NCI-H446 (cell line): ENCODE measurements at regions not wholly inside any gene's neighbourhood (a gene's known extent, or its start where the extent isn't known, plus 50 kb on each side); places are given as distances from the start of the nearest gene placed in this dataset.

Source experiments
- DNase-seq, 2 experiments: peaks; one replicate each; lab custom pipeline; 2025; lab: John Stamatoyannopoulos, UW

DNA sequence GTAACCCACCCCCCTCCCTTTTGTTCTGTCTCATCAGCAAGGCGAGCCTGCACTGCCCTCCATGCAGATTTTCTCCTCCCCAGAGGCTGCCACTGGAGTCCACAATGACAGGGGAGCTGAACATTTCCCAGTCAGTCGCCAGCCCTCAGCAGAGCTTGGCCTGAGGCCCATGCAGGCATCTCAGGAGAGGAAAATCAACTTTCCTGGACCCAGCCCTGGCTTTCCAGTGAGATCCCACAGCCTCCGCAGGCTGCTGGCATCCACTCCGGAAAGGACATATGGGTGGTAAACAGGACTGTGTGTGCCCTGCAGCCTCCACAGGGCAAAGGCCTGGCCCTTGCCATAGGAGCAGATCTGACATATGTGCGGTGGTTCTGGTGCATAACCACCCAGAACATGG lies 253.8 kb downstream of the TNS1 start:
- DNase-seq, result peak; percentile 53 to 92

DNA sequence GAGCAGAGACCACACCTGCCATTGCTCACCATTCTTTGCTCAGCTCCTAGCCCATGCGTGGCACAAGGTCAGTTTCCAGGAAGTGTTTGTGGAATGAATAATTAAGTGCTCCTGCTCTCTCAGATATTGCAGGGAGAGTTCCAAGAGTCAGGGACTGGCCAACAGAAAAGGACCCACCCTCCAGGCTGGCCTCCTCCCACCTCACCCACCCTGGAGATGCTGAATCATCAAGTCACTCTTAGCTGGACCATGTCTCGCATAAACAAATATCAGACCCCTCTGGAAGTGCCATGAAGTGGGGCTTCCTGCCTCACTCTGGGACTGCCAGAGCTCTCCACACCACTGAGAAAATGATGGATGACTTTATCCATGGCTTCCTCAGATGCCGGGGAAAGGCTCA lies 256.0 kb downstream of the TNS1 start:
- DNase-seq, result no peak

GRCh38 chr2:217743966-217744761 lies 258.6 kb downstream of the TNS1 start:
- peak; percentile 88 to 96 for DNase-seq

- no peak for DNase-seq
Measured at GRCh38 chr2:217743407-217743806, 259.4 kb downstream of the TNS1 start.

GRCh38 chr2:217742841-217743240 lies 260.0 kb downstream of the TNS1 start:
- no peak for DNase-seq

DNA sequence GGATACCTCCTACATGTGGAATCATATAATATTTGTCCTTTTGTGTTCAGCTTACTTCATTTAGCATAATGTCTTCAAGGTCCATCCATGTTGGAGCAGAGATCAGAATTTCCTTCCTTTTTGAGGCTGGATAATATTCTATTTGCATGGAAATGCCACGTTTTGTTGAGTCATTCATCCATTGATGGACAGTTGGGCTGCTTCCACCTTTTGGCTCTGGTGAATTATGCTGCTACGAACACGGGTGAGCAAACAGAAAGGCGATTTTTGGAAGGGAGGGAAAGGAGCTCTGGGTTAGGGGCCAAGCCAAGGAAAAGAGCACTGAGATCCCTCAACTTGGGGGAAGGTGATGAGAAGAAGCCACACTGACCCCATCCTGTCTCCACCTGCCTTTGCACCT lies 260.5 kb downstream of the TNS1 start:
- peak; percentile 40 to 57 for DNase-seq

GRCh38 chr2:217741381-217741955 lies 261.3 kb downstream of the TNS1 start:
- no peak for DNase-seq

DNA sequence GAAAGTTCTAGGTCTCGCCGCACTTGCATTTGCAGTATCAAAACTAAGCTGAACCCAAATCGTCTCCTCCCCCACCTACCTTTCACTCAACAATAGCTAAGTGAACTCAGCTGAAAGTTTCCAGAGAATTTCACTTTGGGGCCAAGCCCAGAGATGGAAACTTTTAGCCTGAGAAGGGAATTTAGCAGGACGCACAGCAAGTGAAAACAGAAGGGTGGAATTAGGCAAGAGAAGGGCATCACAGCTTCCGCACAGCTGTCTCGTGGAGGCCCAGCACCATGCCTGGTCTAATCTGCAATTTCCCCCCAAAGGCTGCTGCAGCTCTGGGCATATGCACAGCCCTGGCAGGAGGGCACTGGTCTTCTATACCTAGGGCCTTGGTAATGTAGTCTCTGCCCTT lies 262.0 kb downstream of the TNS1 start:
- no peak for DNase-seq

- DNase-seq, result peak in 1 of 2 experiments; percentile 16
Measured at GRCh38 chr2:217740178-217740577, 262.6 kb downstream of the TNS1 start.

DNA sequence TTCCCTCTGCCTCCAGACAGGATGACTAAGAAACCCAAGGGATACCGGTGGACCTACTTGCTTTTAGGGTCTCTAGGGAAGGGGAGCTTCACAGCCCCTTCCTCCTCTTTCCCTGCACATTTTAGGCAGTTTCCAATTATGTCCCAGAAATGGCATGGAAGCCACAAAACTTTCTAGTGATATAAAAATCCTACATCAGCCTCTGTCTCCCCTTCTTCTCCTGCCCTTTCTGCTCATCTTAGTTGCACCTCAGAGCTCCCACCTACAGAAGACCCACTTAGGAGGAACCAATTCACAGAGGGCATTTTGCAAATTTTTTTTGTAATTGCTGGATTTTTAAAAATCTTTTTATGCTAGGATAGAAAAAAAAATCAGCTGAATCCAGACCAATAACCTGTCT lies 263.1 kb downstream of the TNS1 start:
- DNase-seq, result no peak

DNA sequence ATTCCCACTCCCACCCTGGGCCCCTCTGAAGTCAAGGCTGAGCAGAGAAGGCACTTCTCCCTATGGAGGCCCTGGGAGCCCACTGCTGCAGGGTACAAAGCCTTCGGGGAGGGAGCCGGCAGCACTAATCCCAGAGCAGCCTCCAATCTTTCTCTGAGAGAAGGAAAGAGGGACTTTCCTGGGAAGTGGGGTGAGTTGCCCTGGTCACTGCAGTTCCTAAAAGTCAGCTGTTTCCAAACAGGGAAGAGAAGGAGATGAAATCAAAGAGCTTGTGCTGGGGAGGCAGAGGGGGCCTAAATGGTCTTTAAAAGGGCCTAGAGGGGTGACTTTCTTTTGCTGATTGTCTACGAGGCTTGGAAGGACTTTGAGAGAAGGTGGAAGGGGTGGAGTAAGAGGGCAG lies 264.7 kb downstream of the TNS1 start:
- no peak for DNase-seq

DNA sequence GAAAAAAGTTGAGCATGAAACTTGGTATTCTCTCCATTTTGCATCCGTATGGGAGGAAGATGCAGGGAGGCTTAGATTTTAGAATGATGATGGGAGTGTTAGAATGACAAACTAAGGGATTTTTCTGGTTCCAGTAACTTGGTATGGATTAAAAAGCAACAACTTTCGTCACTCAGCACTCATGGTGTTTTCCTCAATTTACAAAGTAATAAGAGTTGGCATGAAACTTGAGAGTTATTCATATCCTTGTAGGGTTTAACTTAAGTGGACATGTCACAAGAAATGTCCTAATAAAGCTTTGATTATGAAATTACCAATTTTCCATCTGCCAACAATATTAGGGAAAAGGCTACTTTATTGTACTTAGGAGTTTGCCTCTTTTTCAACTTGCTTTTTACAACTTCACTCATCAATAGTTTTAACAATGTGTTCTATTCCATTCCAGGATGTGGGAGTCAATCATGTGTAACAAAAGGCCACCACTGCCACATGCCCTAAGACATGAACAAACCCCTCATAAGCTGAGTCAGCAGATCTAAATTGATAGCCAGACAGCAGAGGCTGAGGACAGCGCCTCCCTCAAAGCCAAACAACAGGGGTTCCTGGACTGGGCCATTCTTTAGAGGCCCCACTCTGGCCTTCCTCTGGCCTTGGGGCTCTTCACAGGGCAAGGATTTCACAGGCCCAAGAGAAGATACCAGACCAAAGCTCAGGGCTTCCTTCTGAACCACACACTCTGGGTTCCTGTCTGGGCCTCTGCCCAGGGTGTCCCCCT lies 265.8 kb downstream of the TNS1 start:
- no peak for DNase-seq

DNA sequence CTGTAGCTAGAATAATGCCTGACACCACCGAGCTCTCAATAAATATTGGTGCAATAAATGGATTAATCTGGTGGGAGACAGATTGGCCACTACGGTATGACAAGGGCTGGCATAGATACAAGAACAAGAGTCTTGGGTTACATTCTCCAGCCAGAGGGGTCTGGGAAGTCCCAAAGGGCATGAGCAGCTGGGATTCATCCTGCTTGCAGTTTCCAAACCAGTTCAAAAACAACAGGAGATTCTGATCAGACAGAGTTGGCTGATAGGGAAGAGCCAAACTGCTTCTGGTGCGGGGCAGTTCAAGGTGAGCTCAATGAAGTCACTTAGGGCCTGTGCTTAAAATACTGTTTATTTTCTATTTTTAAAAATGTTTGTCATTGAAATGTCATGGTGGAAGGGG lies 266.9 kb downstream of the TNS1 start:
- DNase-seq, result no peak

- no peak for DNase-seq
Measured at GRCh38 chr2:217735034-217735433, 267.8 kb downstream of the TNS1 start.

- DNase-seq, result no peak
Measured at GRCh38 chr2:217733461-217733860, 269.3 kb downstream of the TNS1 start.

- DNase-seq, result no peak
Measured at GRCh38 chr2:217732992-217733391, 269.8 kb downstream of the TNS1 start.

- no peak for DNase-seq
Measured at GRCh38 chr2:217731805-217732204, 271.0 kb downstream of the TNS1 start.

DNA sequence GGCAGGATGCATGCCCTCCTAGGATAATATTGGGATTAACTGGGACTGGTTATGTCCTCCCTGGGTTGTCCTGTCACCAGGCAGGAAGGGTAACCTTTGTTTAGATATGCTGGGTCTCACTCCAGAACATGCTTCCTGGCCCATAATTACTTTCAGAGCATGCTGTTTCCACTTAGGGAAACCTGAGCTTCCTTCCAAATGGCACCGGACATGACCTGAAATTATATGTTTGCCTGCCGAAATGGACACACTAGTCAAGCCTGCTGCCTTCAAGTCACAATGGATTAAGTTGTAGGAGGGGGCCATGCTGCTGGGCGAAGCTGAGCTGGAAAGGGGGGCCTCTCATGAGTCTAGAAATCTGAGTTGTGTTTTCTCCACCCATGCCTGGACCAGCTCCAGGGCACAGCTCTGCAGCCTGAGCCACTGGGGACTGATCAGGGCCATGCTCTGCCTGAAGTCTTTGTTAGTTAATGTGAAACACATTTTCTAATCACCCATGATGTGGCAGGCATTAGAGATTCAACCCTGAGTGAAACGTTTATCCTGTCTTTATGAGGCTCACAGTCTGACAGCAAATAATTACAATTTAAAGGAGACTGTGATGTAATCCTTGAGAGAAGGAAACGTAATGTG lies 273.3 kb downstream of the TNS1 start:
- DNase-seq, result peak in 1 of 2 experiments; percentile 65

GRCh38 chr2:217727801-217728200 lies 275.0 kb downstream of the TNS1 start:
- DNase-seq, result no peak

GRCh38 chr2:217725409-217725808 lies 277.4 kb downstream of the TNS1 start:
- no peak for DNase-seq

GRCh38 chr2:217724471-217724870 lies 278.3 kb downstream of the TNS1 start:
- DNase-seq, result no peak

DNA sequence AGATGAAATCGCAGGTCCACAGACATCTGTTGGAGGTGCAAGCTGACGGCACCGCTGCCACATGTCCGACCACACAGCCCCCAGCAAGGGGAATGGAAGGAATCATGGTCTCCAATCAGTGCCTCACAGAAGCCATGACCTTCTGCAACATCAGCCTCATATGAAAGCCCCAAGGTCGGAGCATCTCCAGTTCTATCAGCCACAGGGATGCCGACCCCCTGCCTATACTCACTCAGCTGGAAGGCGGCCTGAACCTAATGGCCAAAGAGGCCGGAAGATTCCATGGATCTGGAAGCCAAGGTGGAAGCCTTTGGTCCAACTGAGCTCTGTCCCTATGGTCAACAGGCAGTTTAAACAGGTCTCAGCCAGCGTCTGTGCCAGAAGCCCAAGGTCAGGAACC lies 278.8 kb downstream of the TNS1 start:
- no peak for DNase-seq
